H9 (cell line): ENCODE measurements at regions not wholly inside any gene's neighbourhood (a gene's known extent, or its start where the extent isn't known, plus 50 kb on each side); places are given as distances from the start of the nearest gene placed in this dataset.

Source experiments
- DNase-seq: peaks from one replicate; pipeline ENCODE4 v3.0.0-alpha.2; 2017
- H2AFZ ChIP-seq: one replicate; pipeline ENCODE4 v1.6.1; 2013; ENCODE audit warnings: mild to moderate bottlenecking, low read length, control low read depth, moderate library complexity
- H2AK5ac ChIP-seq: 2 replicates; pipeline ENCODE4 v1.6.1; 2013; ENCODE audit warnings: low read length, control low read depth, mixed read lengths; ENCODE audit not compliant: insufficient read length
- H2BK120ac ChIP-seq: one replicate; pipeline ENCODE4 v1.6.1; 2013; ENCODE audit warnings: low read depth, mild to moderate bottlenecking, low read length, control low read depth, inconsistent platforms; ENCODE audit not compliant: poor library complexity, severe bottlenecking
- H2BK12ac ChIP-seq: 2 replicates; pipeline ENCODE4 v1.6.1; 2013; ENCODE audit warnings: low read length, control low read depth, mixed read lengths, low read depth; ENCODE audit not compliant: insufficient read length
- H2BK15ac ChIP-seq: 2 replicates; pipeline ENCODE4 v1.6.1; 2013; ENCODE audit warnings: low read depth, low read length, control low read depth
- H2BK20ac ChIP-seq: one replicate; pipeline ENCODE4 v1.6.1; 2013; ENCODE audit warnings: low read depth, mild to moderate bottlenecking, low read length, control low read depth, inconsistent platforms; ENCODE audit not compliant: poor library complexity, severe bottlenecking
- H2BK5ac ChIP-seq: 2 replicates; pipeline ENCODE4 v1.6.1; 2013; ENCODE audit warnings: low read length, control low read depth, mixed read lengths; ENCODE audit not compliant: insufficient read length
- H3K14ac ChIP-seq: 2 replicates; pipeline ENCODE4 v1.6.1; 2013; ENCODE audit warnings: low read length, control low read depth; ENCODE audit not compliant: insufficient read depth
- H3K18ac ChIP-seq: 2 replicates; pipeline ENCODE4 v1.6.1; 2013; ENCODE audit warnings: low read depth, mild to moderate bottlenecking, mixed read lengths, low read length, control low read depth; ENCODE audit not compliant: insufficient read length
- H3K23ac ChIP-seq: 2 replicates; pipeline ENCODE4 v1.6.1; 2013; ENCODE audit warnings: low read length, control low read depth, mixed read lengths, low read depth; ENCODE audit not compliant: insufficient read length
- H3K23me2 ChIP-seq: 2 replicates; pipeline ENCODE4 v1.6.1; 2013; ENCODE audit warnings: low read depth, mild to moderate bottlenecking, mixed read lengths, low read length, control low read depth; ENCODE audit not compliant: insufficient read length, poor library complexity, severe bottlenecking
- H3K27ac ChIP-seq: 2 replicates; pipeline ENCODE4 v1.5.1; 2013; ENCODE audit warnings: low read length, control low read depth, mixed read lengths, low read depth; ENCODE audit not compliant: insufficient read length
- H3K27me3 ChIP-seq: 2 replicates; pipeline ENCODE4 v1.6.1; 2013; ENCODE audit warnings: low read length, control low read depth, inconsistent platforms; ENCODE audit not compliant: insufficient read depth
- H3K4ac ChIP-seq: 2 replicates; pipeline ENCODE4 v1.6.1; 2013; ENCODE audit warnings: low read depth, mild to moderate bottlenecking, control low read depth, inconsistent platforms, low read length, moderate library complexity
- H3K4me1 ChIP-seq: 2 replicates; pipeline ENCODE4 v1.6.1; 2013; ENCODE audit warnings: low read length, control low read depth, inconsistent platforms; ENCODE audit not compliant: insufficient read depth
- H3K4me2 ChIP-seq: 2 replicates; pipeline ENCODE4 v1.6.1; 2013; ENCODE audit warnings: low read length, control low read depth, mixed read lengths; ENCODE audit not compliant: insufficient read length, insufficient read depth
- H3K56ac ChIP-seq: 2 replicates; pipeline ENCODE4 v1.6.1; 2013; ENCODE audit warnings: low read depth, mild to moderate bottlenecking, mixed read lengths, low read length, control low read depth; ENCODE audit not compliant: insufficient read length
- H3K79me1 ChIP-seq: 2 replicates; pipeline ENCODE4 v1.6.1; 2013; ENCODE audit warnings: low read depth, mild to moderate bottlenecking, moderate library complexity, low read length, control low read depth, inconsistent platforms; ENCODE audit not compliant: insufficient read depth, poor library complexity, severe bottlenecking
- H3K79me2 ChIP-seq: 2 replicates; pipeline ENCODE4 v1.6.1; 2013; ENCODE audit warnings: low read length, control low read depth, inconsistent platforms; ENCODE audit not compliant: insufficient read depth
- H3K9ac ChIP-seq: 2 replicates; pipeline ENCODE4 v1.6.1; 2013; ENCODE audit warnings: low read length, control low read depth, mixed read lengths; ENCODE audit not compliant: insufficient read length; ENCODE audit errors: extremely low read depth
- H3K9me3 ChIP-seq: one replicate; pipeline ENCODE4 v1.6.1; 2013; ENCODE audit warnings: low read depth, low read length, inconsistent platforms; ENCODE audit not compliant: control insufficient read depth
- H3T11ph ChIP-seq: one replicate; pipeline ENCODE4 v1.6.1; 2013; ENCODE audit warnings: mild to moderate bottlenecking, low read length, control low read depth, inconsistent platforms
- H4K20me1 ChIP-seq: one replicate; pipeline ENCODE4 v1.6.1; 2013; ENCODE audit not compliant: control insufficient read depth, insufficient read length, insufficient read depth
- H4K5ac ChIP-seq: 2 replicates; pipeline ENCODE4 v1.6.1; 2013; ENCODE audit warnings: low read depth, mild to moderate bottlenecking, mixed read lengths, low read length, control low read depth; ENCODE audit not compliant: insufficient read length
- H4K8ac ChIP-seq: replicated peaks from 2 replicates; pipeline ENCODE4 v1.6.1; 2013; ENCODE audit warnings: low read length, control low read depth, mixed read lengths, low read depth; ENCODE audit not compliant: insufficient read length
- H4K91ac ChIP-seq: 2 replicates; pipeline ENCODE4 v1.6.1; 2013; ENCODE audit warnings: low read depth, mild to moderate bottlenecking, moderate library complexity, mixed read lengths, low read length, control low read depth; ENCODE audit not compliant: insufficient read length
- H3K27ac Mint-ChIP-seq, 3 experiments: 2 replicates in 2 of 3; 3 replicates in 1 of 3; pipeline ENCODE4 v1.8.0; 2020 to 2021; ENCODE audit warnings: mixed read lengths in 3 of 3, mild to moderate bottlenecking in 1 of 3, moderate library complexity in 1 of 3
- H3K27me3 Mint-ChIP-seq: 2 replicates; pipeline ENCODE4 v1.8.0; 2021; ENCODE audit warnings: low read depth, mild to moderate bottlenecking, moderate library complexity, mixed read lengths
- H3K36me3 Mint-ChIP-seq, 3 experiments: 2 replicates in 2 of 3; 3 replicates in 1 of 3; pipeline ENCODE4 v1.8.0; 2020 to 2021; ENCODE audit warnings: low read depth in 3 of 3, mixed read lengths in 3 of 3; ENCODE audit not compliant: insufficient read depth in 1 of 3
- H3K4me1 Mint-ChIP-seq, 2 experiments: 2 replicates each; pipeline ENCODE4 v1.8.0; 2020; ENCODE audit warnings: mixed read lengths in 2 of 2
- H3K4me3 Mint-ChIP-seq, 2 experiments: 2 replicates in 1 of 2; 3 replicates in 1 of 2; pipeline ENCODE4 v1.8.0; 2020 to 2021; ENCODE audit warnings: mild to moderate bottlenecking in 2 of 2, mixed read lengths in 2 of 2, moderate library complexity in 1 of 2
- H3K9me3 Mint-ChIP-seq, 2 experiments: 2 replicates in 1 of 2; 3 replicates in 1 of 2; pipeline ENCODE4 v1.8.0; 2020; ENCODE audit warnings: mild to moderate bottlenecking in 2 of 2, mixed read lengths in 2 of 2, moderate library complexity in 1 of 2
- WGBS: extraction: QIAGEN DNeasy Blood & Tissue Kit; methylation state at CpG from one replicate; pipeline ENCODE4 v1.1.7; 2013; ENCODE audit warnings: missing lambda C conversion rate, low lambda C conversion rate, mixed read lengths; ENCODE audit not compliant: insufficient read length; ENCODE audit errors: extremely low coverage; 5-methylcytosine and 5-hydroxymethylcytosine counted together
- TF ChIP-seq, protein P1 (sequence below): fragments of 200-600 bp; sonication (generic); conservative IDR thresholded peaks from 3 replicates; pipeline ENCODE4 v1.8.0; 2021; ENCODE audit warnings: antibody characterized with exemption, mild to moderate bottlenecking

DNA sequence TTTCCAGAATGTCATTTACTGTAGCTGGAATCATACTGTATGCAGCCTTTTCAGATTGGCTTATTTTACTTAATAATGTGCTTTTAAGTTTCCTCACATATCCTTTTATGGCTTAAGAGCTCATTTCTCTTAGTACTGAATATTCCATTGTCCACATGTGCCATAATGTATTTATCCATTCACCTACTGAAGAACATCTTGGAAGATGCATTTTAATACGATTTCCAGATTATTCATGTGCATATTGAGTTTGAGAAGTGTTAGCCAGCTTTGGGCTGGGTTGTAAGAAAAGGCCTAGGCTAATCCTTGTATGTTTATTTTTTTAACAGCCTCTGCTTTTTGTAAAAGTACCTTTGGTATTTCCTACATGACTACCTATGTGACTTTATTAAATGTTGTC, 109.3 kb upstream of the MDFIC start:
- Histone ChIP-seq H2BK120ac (no peak overlapping the region), H4K5ac (no peak overlapping the region), H4K8ac (no peak overlapping the region), H2BK20ac (no peak overlapping the region), H3K4ac (no peak overlapping the region), H2AK5ac (no peak overlapping the region), H3K56ac (no peak overlapping the region), H3K27me3 (no peaks in the 10 kb centered on the region), H4K20me1 (no peaks in the 10 kb centered on the region), H3K79me1 (no peaks in the 10 kb centered on the region), H3K4me1 (no peaks in the 10 kb centered on the region), H3K79me2 (no peaks in the 10 kb centered on the region), H2BK12ac (no peak overlapping the region), H3K23me2 (no peaks in the 10 kb centered on the region), H2BK15ac (no peak overlapping the region), H3K18ac (no peak overlapping the region), H3K27ac (no peak overlapping the region), H3K4me2 (no peak overlapping the region), H2AFZ (no peak overlapping the region), H3K9me3 (no peaks in the 10 kb centered on the region), H3K9ac (no peak overlapping the region), H4K91ac (no peak overlapping the region), H2BK5ac (no peak overlapping the region), H3K14ac (no peak overlapping the region), H3T11ph (no peak overlapping the region), H3K23ac (no peak overlapping the region)
- peaks cover 3% of the 10 kb centered on the region in 2 experiments; a peak in 2 of 5 replicates for H3K9me3 Mint-ChIP-seq
- WGBS: no CpG with 5 or more reads among the region's 1 CpG
- TF ChIP-seq, protein P1, sequence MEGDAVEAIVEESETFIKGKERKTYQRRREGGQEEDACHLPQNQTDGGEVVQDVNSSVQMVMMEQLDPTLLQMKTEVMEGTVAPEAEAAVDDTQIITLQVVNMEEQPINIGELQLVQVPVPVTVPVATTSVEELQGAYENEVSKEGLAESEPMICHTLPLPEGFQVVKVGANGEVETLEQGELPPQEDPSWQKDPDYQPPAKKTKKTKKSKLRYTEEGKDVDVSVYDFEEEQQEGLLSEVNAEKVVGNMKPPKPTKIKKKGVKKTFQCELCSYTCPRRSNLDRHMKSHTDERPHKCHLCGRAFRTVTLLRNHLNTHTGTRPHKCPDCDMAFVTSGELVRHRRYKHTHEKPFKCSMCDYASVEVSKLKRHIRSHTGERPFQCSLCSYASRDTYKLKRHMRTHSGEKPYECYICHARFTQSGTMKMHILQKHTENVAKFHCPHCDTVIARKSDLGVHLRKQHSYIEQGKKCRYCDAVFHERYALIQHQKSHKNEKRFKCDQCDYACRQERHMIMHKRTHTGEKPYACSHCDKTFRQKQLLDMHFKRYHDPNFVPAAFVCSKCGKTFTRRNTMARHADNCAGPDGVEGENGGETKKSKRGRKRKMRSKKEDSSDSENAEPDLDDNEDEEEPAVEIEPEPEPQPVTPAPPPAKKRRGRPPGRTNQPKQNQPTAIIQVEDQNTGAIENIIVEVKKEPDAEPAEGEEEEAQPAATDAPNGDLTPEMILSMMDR: no peak
- no peak overlapping the region for H3K4me3 Mint-ChIP-seq
- no peaks in the 10 kb centered on the region; a peak in 2 of 7 replicates for H3K36me3 Mint-ChIP-seq
- H3K4me1 Mint-ChIP-seq: no peaks in the 10 kb centered on the region; a peak in 1 of 4 replicates
- no peaks in the 10 kb centered on the region; the same call in 1 of the 2 replicates for H3K27me3 Mint-ChIP-seq
- H3K27ac Mint-ChIP-seq: no peak overlapping the region
- no peak for DNase-seq
